K562 (cell line): ENCODE measurements at regions not wholly inside any gene's neighbourhood (a gene's known extent, or its start where the extent isn't known, plus 50 kb on each side); places are given as distances from the start of the nearest gene placed in this dataset.

ENCODE experiments used
- C11orf30 ChIP-seq: fragments of 450-650 bp; IDR thresholded peaks from 2 replicates; pipeline ENCODE4 v1.6.1; 2016; ENCODE audit warnings: low read depth, mild to moderate bottlenecking
- NFYB ChIP-seq: IDR thresholded peaks from 2 replicates; pipeline ENCODE4 v1.6.1; 2011; ENCODE audit warnings: mild to moderate bottlenecking, moderate library complexity; ENCODE audit not compliant: insufficient read length; ENCODE audit errors: extremely low read depth
- POLR2A ChIP-seq: fragments of 450-650 bp; conservative IDR thresholded peaks from 2 replicates; pipeline ENCODE4 v1.6.1; 2016
- PRPF4 ChIP-seq: fragments of 200-400 bp; formaldehyde crosslinking; IDR thresholded peaks from one replicate; pipeline ENCODE4 v1.6.1; 2017; ENCODE audit warnings: low read length, low read depth, mild to moderate bottlenecking; ENCODE audit not compliant: insufficient read depth, poor library complexity, severe bottlenecking
- SIN3A ChIP-seq, 2 experiments: fragments of 150-350 bp in 1 of 2; IDR thresholded peaks; 2 replicates each; pipeline ENCODE4 v1.6.1; 2011 to 2016; ENCODE audit warnings: borderline replicate concordance in 2 of 2, low read depth in 2 of 2, low read length in 2 of 2, mild to moderate bottlenecking in 2 of 2, moderate library complexity in 2 of 2; ENCODE audit not compliant: control insufficient read depth in 1 of 2
- STAT5B ChIP-seq: fragments of 250-450 bp; sonication (Bioruptor Pico); IDR thresholded peaks from 2 replicates; pipeline ENCODE4 v1.8.0; 2021; ENCODE audit warnings: mild to moderate bottlenecking, inconsistent platforms
- U2AF2 ChIP-seq: fragments of 200-400 bp; formaldehyde crosslinking; optimal IDR thresholded peaks from 2 replicates; pipeline ENCODE3; 2017; ENCODE audit warnings: low read depth, mild to moderate bottlenecking, low read length
- YY1 ChIP-seq, 3 experiments: IDR thresholded peaks; 2 replicates each; pipeline ENCODE4 v1.6.1; 2011; ENCODE audit warnings: low read length in 2 of 3, mild to moderate bottlenecking in 2 of 3, moderate library complexity in 2 of 3, borderline replicate concordance in 1 of 3, control low read depth in 1 of 3, low read depth in 1 of 3; ENCODE audit not compliant: insufficient read depth in 3 of 3, insufficient replicate concordance in 2 of 3, control insufficient read depth in 1 of 3, insufficient read length in 1 of 3; ENCODE audit errors: extremely low read depth in 1 of 3
- ZNF282 ChIP-seq: sonication (generic); formaldehyde crosslinking; IDR thresholded peaks from 2 replicates; pipeline ENCODE4 v1.8.1; 2023; ENCODE audit warnings: missing genetic modification reagents
- TF ChIP-seq, protein P1 (sequence below): sonication (generic); formaldehyde crosslinking; IDR thresholded peaks from 2 replicates; pipeline ENCODE4 v1.8.1; 2023; ENCODE audit warnings: mild to moderate bottlenecking, missing genetic modification reagents
- TF ChIP-seq, protein P2 (sequence below), 3 experiments: IDR thresholded peaks in 2 of 3; conservative IDR thresholded peaks in 1 of 3; 2 replicates each; pipeline ENCODE4 v1.5.1; 2011 to 2012; ENCODE audit warnings: low read length in 3 of 3, mild to moderate bottlenecking in 3 of 3, control low read depth in 2 of 3, improper control_type of control experiment in 1 of 3, inconsistent platforms in 1 of 3, low read depth in 1 of 3, mixed read lengths in 1 of 3, moderate library complexity in 1 of 3; ENCODE audit not compliant: insufficient read depth in 2 of 3
- TF ChIP-seq, protein P3 (sequence below): sonication (generic); formaldehyde crosslinking; IDR thresholded peaks from 2 replicates; pipeline ENCODE4 v1.8.0; 2022; ENCODE audit warnings: missing genetic modification reagents, mild to moderate bottlenecking, borderline replicate concordance
- TF ChIP-seq, protein P4 (sequence below): sonication (generic); formaldehyde crosslinking; IDR thresholded peaks from 2 replicates; pipeline ENCODE4 v1.8.1; 2022; ENCODE audit warnings: missing genetic modification reagents

DNA sequence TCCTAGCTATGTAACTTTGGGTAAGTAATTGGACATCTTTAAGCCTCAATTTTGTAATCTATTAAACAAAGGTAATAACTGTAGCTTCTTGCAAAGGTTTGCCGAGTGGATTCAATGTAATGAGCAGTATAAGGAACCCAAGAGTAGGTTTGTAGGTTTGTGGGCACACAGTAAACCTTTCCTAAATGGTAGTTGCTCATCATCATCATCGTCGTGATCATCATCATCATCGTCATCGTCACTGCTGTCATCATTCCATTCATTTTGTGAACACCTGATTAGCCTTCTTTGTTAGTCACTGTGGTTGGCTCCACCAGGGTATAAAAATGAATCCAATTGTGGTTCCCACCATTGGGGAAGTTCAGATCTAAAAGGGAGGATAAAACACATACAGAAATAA is 223.1 kb upstream of the KIRREL3 start:
- TF ChIP-seq, protein P1, sequence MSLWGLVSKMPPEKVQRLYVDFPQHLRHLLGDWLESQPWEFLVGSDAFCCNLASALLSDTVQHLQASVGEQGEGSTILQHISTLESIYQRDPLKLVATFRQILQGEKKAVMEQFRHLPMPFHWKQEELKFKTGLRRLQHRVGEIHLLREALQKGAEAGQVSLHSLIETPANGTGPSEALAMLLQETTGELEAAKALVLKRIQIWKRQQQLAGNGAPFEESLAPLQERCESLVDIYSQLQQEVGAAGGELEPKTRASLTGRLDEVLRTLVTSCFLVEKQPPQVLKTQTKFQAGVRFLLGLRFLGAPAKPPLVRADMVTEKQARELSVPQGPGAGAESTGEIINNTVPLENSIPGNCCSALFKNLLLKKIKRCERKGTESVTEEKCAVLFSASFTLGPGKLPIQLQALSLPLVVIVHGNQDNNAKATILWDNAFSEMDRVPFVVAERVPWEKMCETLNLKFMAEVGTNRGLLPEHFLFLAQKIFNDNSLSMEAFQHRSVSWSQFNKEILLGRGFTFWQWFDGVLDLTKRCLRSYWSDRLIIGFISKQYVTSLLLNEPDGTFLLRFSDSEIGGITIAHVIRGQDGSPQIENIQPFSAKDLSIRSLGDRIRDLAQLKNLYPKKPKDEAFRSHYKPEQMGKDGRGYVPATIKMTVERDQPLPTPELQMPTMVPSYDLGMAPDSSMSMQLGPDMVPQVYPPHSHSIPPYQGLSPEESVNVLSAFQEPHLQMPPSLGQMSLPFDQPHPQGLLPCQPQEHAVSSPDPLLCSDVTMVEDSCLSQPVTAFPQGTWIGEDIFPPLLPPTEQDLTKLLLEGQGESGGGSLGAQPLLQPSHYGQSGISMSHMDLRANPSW (CRISPR knock-in tag) = no peak
- TF ChIP-seq U2AF2 (no peak), POLR2A (no peak), ZNF282 (CRISPR knock-in tag) (no peak), PRPF4 (no peak), SIN3A (IDR thresholded peaks at IDR 0.05; ENCODE audit: borderline replicate concordance in 2 of 2, control insufficient read depth in 1 of 2, low read depth in 2 of 2, low read length in 2 of 2) (no peak), NFYB (no peak), STAT5B (CRISPR knock-in tag) (no peak), C11orf30 (no peak), YY1 (IDR thresholded peaks at IDR 0.05; ENCODE audit: borderline replicate concordance in 1 of 3, control insufficient read depth in 1 of 3, extremely low read depth in 1 of 3, insufficient read depth in 3 of 3, insufficient read length in 1 of 3, insufficient replicate concordance in 2 of 3, low read depth in 1 of 3, low read length in 2 of 3) (no peak)
- TF ChIP-seq, protein P2, sequence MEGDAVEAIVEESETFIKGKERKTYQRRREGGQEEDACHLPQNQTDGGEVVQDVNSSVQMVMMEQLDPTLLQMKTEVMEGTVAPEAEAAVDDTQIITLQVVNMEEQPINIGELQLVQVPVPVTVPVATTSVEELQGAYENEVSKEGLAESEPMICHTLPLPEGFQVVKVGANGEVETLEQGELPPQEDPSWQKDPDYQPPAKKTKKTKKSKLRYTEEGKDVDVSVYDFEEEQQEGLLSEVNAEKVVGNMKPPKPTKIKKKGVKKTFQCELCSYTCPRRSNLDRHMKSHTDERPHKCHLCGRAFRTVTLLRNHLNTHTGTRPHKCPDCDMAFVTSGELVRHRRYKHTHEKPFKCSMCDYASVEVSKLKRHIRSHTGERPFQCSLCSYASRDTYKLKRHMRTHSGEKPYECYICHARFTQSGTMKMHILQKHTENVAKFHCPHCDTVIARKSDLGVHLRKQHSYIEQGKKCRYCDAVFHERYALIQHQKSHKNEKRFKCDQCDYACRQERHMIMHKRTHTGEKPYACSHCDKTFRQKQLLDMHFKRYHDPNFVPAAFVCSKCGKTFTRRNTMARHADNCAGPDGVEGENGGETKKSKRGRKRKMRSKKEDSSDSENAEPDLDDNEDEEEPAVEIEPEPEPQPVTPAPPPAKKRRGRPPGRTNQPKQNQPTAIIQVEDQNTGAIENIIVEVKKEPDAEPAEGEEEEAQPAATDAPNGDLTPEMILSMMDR (IDR thresholded peaks at IDR 0.05 in 2 of 3, conservative IDR thresholded peaks at IDR 0.05 in 1 of 3; ENCODE audit: insufficient read depth in 2 of 3, low read depth in 1 of 3, low read length in 3 of 3) = no peak
- TF ChIP-seq, protein P3, sequence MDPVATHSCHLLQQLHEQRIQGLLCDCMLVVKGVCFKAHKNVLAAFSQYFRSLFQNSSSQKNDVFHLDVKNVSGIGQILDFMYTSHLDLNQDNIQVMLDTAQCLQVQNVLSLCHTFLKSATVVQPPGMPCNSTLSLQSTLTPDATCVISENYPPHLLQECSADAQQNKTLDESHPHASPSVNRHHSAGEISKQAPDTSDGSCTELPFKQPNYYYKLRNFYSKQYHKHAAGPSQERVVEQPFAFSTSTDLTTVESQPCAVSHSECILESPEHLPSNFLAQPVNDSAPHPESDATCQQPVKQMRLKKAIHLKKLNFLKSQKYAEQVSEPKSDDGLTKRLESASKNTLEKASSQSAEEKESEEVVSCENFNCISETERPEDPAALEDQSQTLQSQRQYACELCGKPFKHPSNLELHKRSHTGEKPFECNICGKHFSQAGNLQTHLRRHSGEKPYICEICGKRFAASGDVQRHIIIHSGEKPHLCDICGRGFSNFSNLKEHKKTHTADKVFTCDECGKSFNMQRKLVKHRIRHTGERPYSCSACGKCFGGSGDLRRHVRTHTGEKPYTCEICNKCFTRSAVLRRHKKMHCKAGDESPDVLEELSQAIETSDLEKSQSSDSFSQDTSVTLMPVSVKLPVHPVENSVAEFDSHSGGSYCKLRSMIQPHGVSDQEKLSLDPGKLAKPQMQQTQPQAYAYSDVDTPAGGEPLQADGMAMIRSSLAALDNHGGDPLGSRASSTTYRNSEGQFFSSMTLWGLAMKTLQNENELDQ (CRISPR knock-in tag) = no peak
- TF ChIP-seq, protein P4, sequence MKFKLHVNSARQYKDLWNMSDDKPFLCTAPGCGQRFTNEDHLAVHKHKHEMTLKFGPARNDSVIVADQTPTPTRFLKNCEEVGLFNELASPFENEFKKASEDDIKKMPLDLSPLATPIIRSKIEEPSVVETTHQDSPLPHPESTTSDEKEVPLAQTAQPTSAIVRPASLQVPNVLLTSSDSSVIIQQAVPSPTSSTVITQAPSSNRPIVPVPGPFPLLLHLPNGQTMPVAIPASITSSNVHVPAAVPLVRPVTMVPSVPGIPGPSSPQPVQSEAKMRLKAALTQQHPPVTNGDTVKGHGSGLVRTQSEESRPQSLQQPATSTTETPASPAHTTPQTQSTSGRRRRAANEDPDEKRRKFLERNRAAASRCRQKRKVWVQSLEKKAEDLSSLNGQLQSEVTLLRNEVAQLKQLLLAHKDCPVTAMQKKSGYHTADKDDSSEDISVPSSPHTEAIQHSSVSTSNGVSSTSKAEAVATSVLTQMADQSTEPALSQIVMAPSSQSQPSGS (CRISPR knock-in tag) = no peak
